Activated CD8-positive, alpha-beta T cell treated with anti-CD3 and anti-CD28 coated beads, Interleukin-2, amount 10 ng/mL, durations not matched to agents 7 days and 5 days (primary cell): ENCODE measurements at regions not wholly inside any gene's neighbourhood (a gene's known extent, or its start where the extent isn't known, plus 50 kb on each side); places are given as distances from the start of the nearest gene placed in this dataset.

Experiments
- ATAC-seq: fragments of 150-1000 bp; cut with Tn5 transposase; one replicate; pipeline ENCODE4 v1.10.0; 2021; ENCODE audit warnings: moderate library complexity
- CTCF ChIA-PET: fragments of 350-600 bp; sonication (Branson Sonifier 250); formaldehyde crosslinking; loops from one replicate; lab custom pipeline; 2021; ENCODE audit warnings: antibody characterized with exemption; lab: Charles Lee
- POLR2A ChIA-PET: fragments of 350-600 bp; sonication (Branson Sonifier 250); formaldehyde crosslinking; loops from one replicate; lab custom pipeline; 2021; ENCODE audit warnings: antibody characterized with exemption; lab: Charles Lee
- DNase-seq: peaks from one replicate; pipeline ENCODE4 v3.0.0-alpha.2; 2020
- H3K27ac Mint-ChIP-seq: one replicate; pipeline ENCODE4 v1.8.0; 2021; ENCODE audit warnings: mild to moderate bottlenecking, mixed read lengths
- H3K27me3 Mint-ChIP-seq: one replicate; pipeline ENCODE4 v1.8.0; 2021; ENCODE audit warnings: low read depth, mixed read lengths
- H3K36me3 Mint-ChIP-seq: one replicate; pipeline ENCODE4 v1.8.0; 2021; ENCODE audit warnings: low read depth, mixed read lengths
- H3K4me1 Mint-ChIP-seq: one replicate; pipeline ENCODE4 v1.8.0; 2021; ENCODE audit warnings: low read depth, mixed read lengths
- H3K4me3 Mint-ChIP-seq: one replicate; pipeline ENCODE4 v1.8.0; 2021; ENCODE audit warnings: mild to moderate bottlenecking, mixed read lengths
- H3K9me3 Mint-ChIP-seq: one replicate; pipeline ENCODE4 v1.8.0; 2022; ENCODE audit warnings: mixed read lengths; ENCODE audit not compliant: insufficient read depth

DNA sequence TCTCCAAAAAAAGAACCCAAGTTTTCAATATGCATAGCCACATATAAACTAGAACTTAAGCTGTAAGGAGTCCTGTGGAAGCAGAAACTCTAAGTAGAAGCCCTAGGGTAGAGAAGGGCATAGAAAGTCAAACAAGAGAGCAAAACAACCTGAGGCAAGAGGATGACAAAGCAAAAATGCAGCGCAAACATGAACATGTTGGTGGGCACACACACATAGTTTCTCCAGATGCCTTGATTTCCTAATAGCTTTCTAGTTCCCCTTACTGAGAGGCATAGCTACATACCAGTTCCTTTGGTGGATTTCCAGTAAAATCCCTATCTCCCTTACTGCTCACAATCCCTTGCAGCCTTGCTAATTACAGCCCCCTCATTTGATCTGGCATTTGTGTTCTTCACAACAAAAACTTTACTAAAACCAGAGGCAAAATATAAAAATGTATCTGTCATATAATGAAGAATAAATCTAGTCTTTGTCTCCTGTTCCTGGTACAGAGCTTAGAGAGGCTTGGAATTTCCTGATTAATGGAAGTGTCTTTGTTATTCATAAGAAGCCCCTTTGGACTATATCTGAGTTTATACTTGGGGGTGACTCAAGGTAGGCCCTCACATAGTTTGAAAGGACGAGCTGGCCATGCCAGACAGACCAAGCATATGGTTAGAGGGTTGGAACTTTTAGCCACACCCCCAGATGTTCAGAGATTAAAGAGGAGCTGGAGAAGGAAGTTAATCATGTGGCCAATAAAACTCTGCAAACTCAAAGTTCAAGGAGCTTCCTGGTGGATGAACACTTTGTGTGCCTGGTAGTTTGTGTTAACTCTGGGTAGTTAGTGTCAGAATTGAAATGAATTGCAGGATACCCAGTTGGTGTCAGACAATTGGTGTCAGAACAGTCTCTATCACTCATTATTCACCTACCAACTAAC, 52.7 kb upstream of the ZCCHC13 start:
- no peak overlapping the region for H3K27ac Mint-ChIP-seq
- DNase-seq, result no peak
- no peak overlapping the region for H3K4me3 Mint-ChIP-seq
- no peak for ATAC-seq
- no peaks in the 10 kb centered on the region for H3K27me3 Mint-ChIP-seq
- CTCF ChIA-PET, result interaction anchor here (1.2 kb wide), 1 partner anchor 20 kb away, joined by 3 read pairs; no protein-coding TSS in a partner anchor
- POLR2A ChIA-PET, result no interaction called here
- peaks cover 28% of the 10 kb centered on the region for H3K36me3 Mint-ChIP-seq
- no peaks in the 10 kb centered on the region for H3K9me3 Mint-ChIP-seq
- H3K4me1 Mint-ChIP-seq, result no peaks in the 10 kb centered on the region

DNA sequence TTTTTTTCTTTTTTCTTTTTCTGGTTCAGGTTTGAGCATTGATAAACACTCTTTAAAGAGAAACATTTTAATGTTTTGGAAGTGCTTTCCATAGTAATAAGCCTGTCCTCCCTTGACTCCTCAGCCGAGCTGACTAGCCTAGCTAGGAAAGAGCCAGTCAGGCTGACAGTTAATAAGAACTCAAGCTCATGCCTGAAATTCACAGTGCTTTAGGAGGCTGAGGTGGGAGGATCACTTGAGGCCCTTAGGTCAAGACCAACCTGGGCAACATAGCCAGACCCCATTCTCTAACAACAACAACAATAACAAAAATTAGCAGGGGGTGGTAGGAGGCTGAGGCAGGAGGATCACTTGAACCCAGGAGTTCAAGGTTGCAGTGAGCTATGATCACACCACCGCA, 53.4 kb upstream of the ZCCHC13 start:
- no peak for DNase-seq
- CTCF ChIA-PET, result interaction anchor here (1.2 kb wide), 1 partner anchor 21 kb away, joined by 3 read pairs; no protein-coding TSS in a partner anchor
- peaks cover 22% of the 10 kb centered on the region for H3K36me3 Mint-ChIP-seq
- no peak overlapping the region for H3K27ac Mint-ChIP-seq
- POLR2A ChIA-PET, result no interaction called here
- no peak overlapping the region for H3K4me3 Mint-ChIP-seq
- no peaks in the 10 kb centered on the region for H3K27me3 Mint-ChIP-seq
- H3K9me3 Mint-ChIP-seq, result no peaks in the 10 kb centered on the region
- no peak for ATAC-seq
- H3K4me1 Mint-ChIP-seq, result no peaks in the 10 kb centered on the region

DNA sequence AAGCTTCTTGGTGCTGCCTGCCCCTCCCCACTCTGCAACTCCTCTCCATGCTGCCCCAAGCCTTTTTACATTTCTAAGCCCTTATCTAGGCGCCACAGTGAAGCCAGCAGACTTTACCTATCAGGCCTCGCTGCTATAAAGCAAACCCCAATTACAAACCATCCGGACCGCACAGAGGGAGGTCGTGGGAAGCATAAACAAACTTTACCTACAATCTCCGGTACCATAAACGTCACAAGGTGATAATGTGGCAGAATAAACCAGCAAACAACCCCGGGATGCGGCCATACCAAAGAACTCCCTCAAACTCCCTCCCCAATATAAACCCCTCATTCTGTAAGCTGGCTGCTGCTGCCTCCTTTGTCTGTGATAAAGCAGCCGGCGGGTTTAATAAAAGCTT, 54.0 kb upstream of the ZCCHC13 start:
- Mint-ChIP-seq H3K9me3 (no peaks in the 10 kb centered on the region), H3K27me3 (no peaks in the 10 kb centered on the region), H3K27ac (no peak overlapping the region), H3K4me1 (no peaks in the 10 kb centered on the region), H3K36me3 (peaks cover 22% of the 10 kb centered on the region), H3K4me3 (no peak overlapping the region)
- ChIA-PET CTCF (interaction anchor here (1.2 kb wide), 1 partner anchor 21 kb away, joined by 3 read pairs; no protein-coding TSS in a partner anchor), POLR2A (no interaction called here)
- no peak for DNase-seq
- ATAC-seq, result no peak

DNA sequence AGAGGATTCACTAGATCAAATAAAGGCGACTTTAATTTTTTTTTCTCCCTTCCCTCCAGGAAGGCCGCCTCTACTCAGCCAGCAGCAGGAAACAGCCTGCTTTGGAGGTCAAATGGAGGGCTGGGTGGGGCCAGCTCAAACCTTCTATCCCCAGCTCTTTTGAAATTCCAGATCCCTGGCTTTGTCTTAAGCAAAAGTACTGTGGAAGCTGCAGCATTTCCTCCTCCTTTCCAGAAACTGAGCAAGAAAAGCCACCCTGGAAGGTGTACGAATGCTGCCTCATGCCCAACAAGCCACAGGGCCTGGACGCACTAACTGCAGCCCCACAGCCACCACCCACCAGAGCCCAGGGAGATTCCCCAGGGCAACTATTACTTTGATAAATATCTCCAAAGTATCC, 55.1 kb upstream of the ZCCHC13 start:
- Mint-ChIP-seq H3K4me3 (no peak overlapping the region), H3K27ac (no peak overlapping the region)

DNA sequence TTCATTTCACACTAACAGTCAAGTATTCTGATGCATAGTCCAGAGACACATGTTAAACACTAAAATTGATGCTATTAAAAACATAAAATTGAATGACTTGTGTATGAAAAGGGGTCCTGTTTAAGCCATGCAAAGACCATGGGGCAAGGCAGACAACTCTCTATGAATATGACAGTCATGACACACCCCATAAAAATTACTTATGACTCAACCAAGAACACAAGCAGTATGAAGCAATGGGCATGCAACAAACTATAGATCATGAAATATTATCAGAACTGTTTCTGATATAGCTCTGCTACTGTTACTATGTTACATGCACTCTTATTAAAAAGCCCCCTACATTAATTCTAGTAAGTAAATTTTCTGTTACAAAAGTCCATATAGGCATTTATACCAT, 57.5 kb upstream of the ZCCHC13 start:
- Mint-ChIP-seq H3K4me1 (no peaks in the 10 kb centered on the region), H3K9me3 (no peaks in the 10 kb centered on the region), H3K27me3 (no peaks in the 10 kb centered on the region), H3K4me3 (no peak overlapping the region), H3K27ac (no peak overlapping the region), H3K36me3 (peaks cover 22% of the 10 kb centered on the region)
- no peak for ATAC-seq
- POLR2A ChIA-PET, result no interaction called here
- CTCF ChIA-PET, result no interaction called here
- no peak for DNase-seq

More for the DNA sequence above, 55.1 kb upstream of the ZCCHC13 start:
- H3K36me3 Mint-ChIP-seq, result peaks cover 24% of the 10 kb centered on the region
- ChIA-PET CTCF (no interaction called here), POLR2A (no interaction called here)
- DNase-seq, result no peak
- no peaks in the 10 kb centered on the region for H3K9me3 Mint-ChIP-seq
- no peaks in the 10 kb centered on the region for H3K4me1 Mint-ChIP-seq
- H3K27me3 Mint-ChIP-seq, result no peaks in the 10 kb centered on the region
- ATAC-seq, result no peak

DNA sequence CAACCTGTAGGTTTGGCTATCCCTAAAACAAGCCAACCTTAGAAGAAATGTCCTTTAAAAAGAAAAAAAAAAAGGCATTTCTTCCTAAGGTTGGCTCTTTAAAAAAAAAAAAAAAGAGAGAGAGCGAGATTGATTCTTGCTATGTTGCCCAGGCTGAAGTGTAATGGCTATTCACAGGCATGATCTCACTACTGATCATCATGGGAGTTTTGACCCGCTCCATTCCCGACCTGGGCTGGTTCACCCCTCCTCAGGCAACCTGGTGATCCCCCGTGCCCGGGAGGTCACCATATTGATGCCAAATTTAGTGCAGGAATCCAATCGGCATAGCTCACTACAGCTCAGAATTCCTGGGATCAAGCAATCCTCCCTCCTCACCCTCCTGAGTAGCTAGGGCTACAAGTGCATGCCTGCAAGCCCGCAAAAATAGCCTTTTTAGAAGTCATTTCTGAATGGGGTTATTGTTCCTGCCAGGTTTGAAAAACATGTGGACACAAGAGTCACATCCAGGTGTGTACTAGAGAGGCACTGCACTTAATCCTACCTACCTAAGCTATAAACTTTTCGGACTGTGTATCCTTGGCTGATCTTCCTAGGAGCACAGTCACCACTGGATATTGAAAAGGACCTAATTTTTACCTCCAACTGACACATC, 61.4 kb upstream of the ZCCHC13 start:
- Mint-ChIP-seq H3K9me3 (no peaks in the 10 kb centered on the region), H3K36me3 (peaks cover 26% of the 10 kb centered on the region), H3K4me1 (no peaks in the 10 kb centered on the region), H3K27me3 (no peaks in the 10 kb centered on the region), H3K4me3 (no peak overlapping the region), H3K27ac (no peak overlapping the region)
- CTCF ChIA-PET, result no interaction called here
- POLR2A ChIA-PET, result no interaction called here
- ATAC-seq, result no peak
- no peak for DNase-seq

DNA sequence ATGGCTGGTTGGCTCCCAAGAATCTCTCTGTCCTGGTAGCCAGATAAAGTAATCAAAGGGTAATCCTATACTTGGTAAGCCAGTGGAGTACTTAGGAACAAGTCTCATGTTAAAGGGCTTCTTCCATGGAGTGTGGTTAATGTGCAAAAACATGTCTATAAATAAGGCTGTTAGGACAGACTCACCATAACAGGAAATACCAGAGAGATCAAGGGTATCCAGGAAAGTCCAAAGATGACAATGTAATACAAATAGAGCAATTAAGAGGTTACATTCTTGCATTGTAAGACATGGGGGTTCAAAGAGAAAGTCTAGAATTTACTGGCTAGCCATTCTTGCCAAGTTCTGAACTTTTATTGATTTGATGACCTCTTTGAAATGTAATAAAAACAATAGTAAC, 61.9 kb upstream of the ZCCHC13 start:
- H3K9me3 Mint-ChIP-seq, result no peaks in the 10 kb centered on the region
- peaks cover 25% of the 10 kb centered on the region for H3K36me3 Mint-ChIP-seq
- ChIA-PET CTCF (no interaction called here), POLR2A (no interaction called here)
- ATAC-seq (no peak), DNase-seq (no peak)
- H3K4me1 Mint-ChIP-seq, result no peaks in the 10 kb centered on the region
- no peak overlapping the region for H3K4me3 Mint-ChIP-seq
- no peak overlapping the region for H3K27ac Mint-ChIP-seq
- H3K27me3 Mint-ChIP-seq, result no peaks in the 10 kb centered on the region

DNA sequence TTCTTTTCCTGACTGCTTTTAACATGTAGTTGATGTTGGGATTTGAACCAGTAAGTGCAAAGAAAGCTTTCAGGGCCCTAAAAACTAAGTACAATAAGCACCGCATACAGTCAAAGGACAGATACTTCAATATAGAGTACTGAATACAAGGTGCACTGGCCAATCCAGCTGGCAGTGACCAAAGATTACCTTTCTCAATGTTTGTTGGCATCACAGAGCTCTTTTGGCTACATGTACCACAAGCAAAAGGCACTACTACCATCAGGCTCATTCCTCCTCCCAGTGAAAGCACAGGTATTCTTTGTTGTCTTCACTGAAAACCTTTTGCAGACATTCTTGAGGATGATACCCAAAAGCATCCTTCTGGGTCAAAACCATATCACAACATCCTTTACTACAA, 65.2 kb upstream of the ZCCHC13 start:
- CTCF ChIA-PET, result no interaction called here
- POLR2A ChIA-PET, result no interaction called here
- Mint-ChIP-seq H3K27me3 (no peaks in the 10 kb centered on the region), H3K4me1 (no peaks in the 10 kb centered on the region), H3K36me3 (peaks cover 17% of the 10 kb centered on the region), H3K27ac (no peak overlapping the region), H3K9me3 (no peaks in the 10 kb centered on the region), H3K4me3 (no peak overlapping the region)
- no peak for DNase-seq
- no peak for ATAC-seq

DNA sequence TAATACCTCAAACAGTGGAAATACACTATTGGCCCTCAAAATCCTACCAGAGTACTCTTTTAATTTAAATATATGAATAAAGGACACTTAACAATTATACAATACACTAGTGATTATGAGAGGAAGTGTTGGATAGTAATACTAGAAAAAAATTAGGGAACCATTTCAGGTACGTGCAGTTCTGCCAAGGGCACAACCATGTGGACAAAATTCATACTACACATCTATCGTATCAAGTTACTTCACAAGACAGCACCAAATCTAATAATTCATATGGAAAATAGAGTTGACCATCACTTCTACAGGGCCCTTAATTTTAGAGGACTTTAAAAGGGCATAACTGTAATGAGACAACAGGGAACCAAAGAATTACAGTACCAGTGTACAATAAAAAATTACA, 69.2 kb upstream of the ZCCHC13 start:
- Mint-ChIP-seq H3K4me3 (no peak overlapping the region), H3K36me3 (peaks cover 8% of the 10 kb centered on the region), H3K4me1 (no peaks in the 10 kb centered on the region), H3K27ac (no peak overlapping the region), H3K27me3 (no peaks in the 10 kb centered on the region), H3K9me3 (no peaks in the 10 kb centered on the region)
- ChIA-PET CTCF (no interaction called here), POLR2A (no interaction called here)
- ATAC-seq, result no peak
- DNase-seq, result no peak

DNA sequence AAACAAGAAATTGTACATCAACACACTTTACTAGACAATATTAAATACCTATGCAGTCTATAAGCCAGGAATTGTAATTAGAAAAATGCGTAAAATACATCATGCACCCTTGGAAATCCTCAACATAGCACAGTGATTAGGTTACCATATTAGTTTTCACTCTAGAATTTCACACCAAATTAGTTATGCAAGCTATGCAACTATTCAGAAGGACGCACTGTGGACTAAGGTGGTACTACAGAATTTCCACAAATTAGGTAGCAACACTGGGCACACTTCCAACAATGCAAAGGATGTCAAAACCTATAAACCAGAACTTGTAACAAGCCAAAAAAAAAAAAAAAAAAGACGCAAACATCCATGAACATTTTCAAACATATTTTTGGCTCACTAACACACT, 71.1 kb upstream of the ZCCHC13 start:
- peaks cover 5% of the 10 kb centered on the region for H3K36me3 Mint-ChIP-seq
- POLR2A ChIA-PET, result no interaction called here

DNA sequence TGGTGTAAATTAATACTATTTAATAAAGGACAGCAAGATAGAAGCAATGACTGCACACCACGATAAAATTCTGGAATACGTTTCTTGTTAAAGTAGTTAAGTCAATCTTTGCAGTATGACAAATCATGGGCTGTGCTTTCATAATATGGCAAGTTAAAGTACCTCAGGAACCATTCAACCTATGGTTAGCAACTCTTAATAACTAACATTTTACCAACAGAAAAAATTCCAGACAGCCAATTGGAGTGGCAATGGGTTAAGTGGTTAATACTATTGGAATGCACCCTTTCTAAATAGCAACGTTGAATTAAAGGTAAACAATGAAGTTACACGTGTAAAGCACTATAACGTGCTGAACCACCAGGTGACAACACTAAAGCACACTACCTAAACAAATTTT, 72.4 kb upstream of the ZCCHC13 start:
- DNase-seq (no peak), ATAC-seq (no peak)
- no peaks in the 10 kb centered on the region for H3K4me1 Mint-ChIP-seq
- H3K9me3 Mint-ChIP-seq, result no peaks in the 10 kb centered on the region
- ChIA-PET POLR2A (no interaction called here), CTCF (no interaction called here)
- H3K4me3 Mint-ChIP-seq, result no peak overlapping the region
- H3K27ac Mint-ChIP-seq, result no peak overlapping the region
- peaks cover 6% of the 10 kb centered on the region for H3K36me3 Mint-ChIP-seq
- H3K27me3 Mint-ChIP-seq, result no peaks in the 10 kb centered on the region

More for the DNA sequence above, 71.1 kb upstream of the ZCCHC13 start:
- ATAC-seq (no peak), DNase-seq (no peak)
- H3K4me3 Mint-ChIP-seq, result no peak overlapping the region
- no peak overlapping the region for H3K27ac Mint-ChIP-seq
- no peaks in the 10 kb centered on the region for H3K27me3 Mint-ChIP-seq
- CTCF ChIA-PET, result no interaction called here
- H3K4me1 Mint-ChIP-seq, result no peaks in the 10 kb centered on the region
- H3K9me3 Mint-ChIP-seq, result no peaks in the 10 kb centered on the region

DNA sequence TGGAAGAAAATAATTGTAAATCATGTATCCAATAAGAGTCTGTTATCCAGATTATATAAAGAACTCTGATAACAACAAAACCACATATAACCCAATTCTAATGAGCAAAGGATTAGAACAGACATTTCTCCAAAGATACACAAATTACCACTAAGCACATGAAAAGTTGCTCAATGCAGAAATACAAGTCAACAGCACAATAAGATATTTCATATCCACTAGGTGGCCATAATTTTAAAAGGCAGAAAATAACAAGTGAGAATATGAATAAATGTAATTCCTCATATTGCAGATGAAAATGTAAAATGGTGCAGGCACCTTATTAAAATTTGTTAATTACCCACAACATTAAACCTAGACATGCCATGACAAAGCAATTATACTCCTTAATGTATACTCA, 73.9 kb upstream of the ZCCHC13 start:
- H3K36me3 Mint-ChIP-seq, result peaks cover 16% of the 10 kb centered on the region
- H3K4me3 Mint-ChIP-seq, result no peak overlapping the region
- POLR2A ChIA-PET, result no interaction called here
- H3K27ac Mint-ChIP-seq, result no peak overlapping the region
- H3K9me3 Mint-ChIP-seq, result no peaks in the 10 kb centered on the region
- CTCF ChIA-PET, result no interaction called here
- ATAC-seq (no peak), DNase-seq (no peak)
- H3K27me3 Mint-ChIP-seq, result no peaks in the 10 kb centered on the region
- H3K4me1 Mint-ChIP-seq, result no peaks in the 10 kb centered on the region
